GM06990 (cell line): ENCODE measurements at regions not wholly inside any gene's neighbourhood (a gene's known extent, or its start where the extent isn't known, plus 50 kb on each side); places are given as distances from the start of the nearest gene placed in this dataset.

Experiments used
- DNase-seq: peaks from one replicate; pipeline ENCODE4 v3.0.0-alpha.2; 2011; ENCODE audit not compliant: insufficient read length; ENCODE audit errors: extremely low read depth
- H3K27me3 ChIP-seq: replicated peaks from 2 replicates; pipeline ENCODE4 v1.6.0; 2011; ENCODE audit warnings: low read length; ENCODE audit not compliant: control insufficient read depth, insufficient read depth
- H3K36me3 ChIP-seq: 2 replicates; pipeline ENCODE4 v1.5.1; 2011; ENCODE audit warnings: low read length; ENCODE audit not compliant: control insufficient read depth, insufficient read depth
- H3K4me3 ChIP-seq: replicated peaks from 2 replicates; pipeline ENCODE4 v1.5.1; 2011; ENCODE audit warnings: low read depth, mild to moderate bottlenecking, control low read depth, low read length
- CTCF ChIP-seq: IDR thresholded peaks from 2 replicates; pipeline ENCODE4 v1.5.1; 2011; ENCODE audit warnings: low read length, control low read depth, mild to moderate bottlenecking, inconsistent platforms; ENCODE audit not compliant: insufficient read depth, poor library complexity, severe bottlenecking

DNA sequence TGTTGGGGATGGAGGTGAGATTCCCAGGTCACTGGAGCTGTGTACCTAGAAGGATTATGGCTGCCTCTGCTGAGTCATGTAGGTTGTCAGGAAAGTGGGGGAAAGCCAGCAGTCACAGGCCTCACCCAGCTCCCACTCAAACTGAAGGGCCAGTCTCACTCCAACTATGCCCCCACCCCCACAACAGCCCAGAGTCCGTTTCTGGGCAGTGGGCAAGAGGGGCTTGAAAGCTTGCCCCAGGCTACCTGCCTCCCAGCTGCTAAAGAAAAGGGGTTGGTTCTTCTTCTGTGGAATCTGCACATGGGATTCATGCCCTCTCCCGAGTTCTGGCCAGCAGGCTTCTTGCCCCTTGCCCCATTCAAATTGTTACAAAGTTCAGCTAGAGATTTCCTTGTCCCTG is 116.0 kb upstream of the PGRMC2 start:
- no peak overlapping the region for H3K4me3 ChIP-seq
- DNase-seq: no peak
- no peaks in the 10 kb centered on the region for H3K27me3 ChIP-seq
- no peaks in the 10 kb centered on the region for H3K36me3 ChIP-seq
- no peak for TF ChIP-seq CTCF

DNA sequence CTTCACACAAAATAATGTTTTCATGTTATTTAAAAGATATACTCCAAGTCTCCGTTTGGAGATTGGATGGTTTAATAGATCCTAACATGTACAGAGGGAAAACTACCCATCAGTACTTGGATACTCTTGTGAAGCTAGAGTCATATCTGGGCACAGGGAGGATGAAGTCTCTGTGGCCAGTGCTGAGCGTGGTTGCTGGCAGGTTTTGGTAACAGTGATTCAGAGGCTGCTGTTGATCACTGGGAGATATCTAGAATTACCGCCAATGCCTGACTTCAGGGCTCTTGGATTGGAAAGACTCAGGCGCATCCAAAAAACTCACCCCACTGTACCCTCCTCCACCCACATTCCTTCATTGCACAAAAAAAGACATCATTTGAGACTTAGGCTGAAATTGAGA is 107.2 kb upstream of the PGRMC2 start:
- Histone ChIP-seq H3K27me3 (no peaks in the 10 kb centered on the region), H3K36me3 (no peaks in the 10 kb centered on the region), H3K4me3 (no peak overlapping the region)
- DNase-seq: no peak
- TF ChIP-seq CTCF: no peak

DNA sequence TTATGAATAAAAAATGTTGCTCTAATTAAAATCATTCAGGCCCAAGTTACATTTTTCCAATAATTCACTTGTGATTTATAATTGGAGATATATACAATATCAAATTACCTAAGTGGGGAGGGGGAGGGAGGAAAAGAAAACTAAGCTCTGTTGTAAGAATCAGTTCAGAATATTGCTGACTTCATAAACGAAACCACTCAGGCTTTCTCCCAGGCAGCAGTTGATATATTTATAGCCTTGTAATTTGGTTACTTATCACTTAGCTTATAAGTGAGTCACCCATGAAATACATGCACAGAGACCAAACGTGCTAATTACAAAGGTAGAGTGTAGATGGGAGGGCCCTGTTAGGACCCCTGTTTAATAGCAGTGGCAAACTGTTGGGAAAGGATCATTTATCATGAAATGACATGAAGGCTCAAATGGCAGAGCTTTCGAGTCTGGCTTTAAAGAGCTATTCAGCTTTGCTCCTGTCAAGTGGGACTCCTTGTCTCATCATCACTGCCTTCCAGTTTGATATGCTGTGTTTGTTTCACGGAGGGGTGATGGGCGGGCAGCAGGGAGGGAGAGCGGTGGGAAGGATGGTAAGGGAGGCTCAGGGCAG is 105.6 kb upstream of the PGRMC2 start:
- no peak overlapping the region for H3K4me3 ChIP-seq
- TF ChIP-seq CTCF: no peak
- no peak for DNase-seq

DNA sequence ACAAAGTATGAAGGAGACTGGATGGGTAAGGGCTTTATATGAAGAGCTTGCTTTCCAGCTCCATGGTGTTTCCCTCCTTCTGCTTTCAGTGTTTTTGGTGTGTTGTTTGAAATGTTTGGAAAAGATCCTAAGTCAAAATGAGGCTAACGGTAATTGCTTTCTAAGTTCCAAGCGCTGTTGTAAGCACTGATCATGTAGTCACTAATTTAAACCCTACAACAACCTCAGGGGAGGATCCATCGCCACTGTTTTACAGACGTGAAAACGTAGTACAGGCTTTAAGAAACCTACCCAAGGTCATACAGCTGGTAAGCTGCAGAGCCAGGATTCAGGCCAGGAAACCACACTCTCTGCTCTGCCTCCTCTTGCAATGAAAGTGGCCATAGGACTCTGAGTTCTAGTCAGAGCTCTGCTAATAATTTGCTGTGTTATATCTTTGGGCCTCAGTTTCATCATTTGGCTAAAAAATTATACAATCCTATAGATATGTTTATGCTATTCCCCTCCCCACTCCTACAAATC is 102.9 kb upstream of the PGRMC2 start:
- DNase-seq: no peak
- no peak for TF ChIP-seq CTCF
- Histone ChIP-seq H3K4me3 (no peak overlapping the region), H3K36me3 (no peaks in the 10 kb centered on the region), H3K27me3 (no peaks in the 10 kb centered on the region)

More for the DNA sequence above, 105.6 kb upstream of the PGRMC2 start:
- Histone ChIP-seq H3K27me3 (no peaks in the 10 kb centered on the region), H3K36me3 (no peaks in the 10 kb centered on the region)

DNA sequence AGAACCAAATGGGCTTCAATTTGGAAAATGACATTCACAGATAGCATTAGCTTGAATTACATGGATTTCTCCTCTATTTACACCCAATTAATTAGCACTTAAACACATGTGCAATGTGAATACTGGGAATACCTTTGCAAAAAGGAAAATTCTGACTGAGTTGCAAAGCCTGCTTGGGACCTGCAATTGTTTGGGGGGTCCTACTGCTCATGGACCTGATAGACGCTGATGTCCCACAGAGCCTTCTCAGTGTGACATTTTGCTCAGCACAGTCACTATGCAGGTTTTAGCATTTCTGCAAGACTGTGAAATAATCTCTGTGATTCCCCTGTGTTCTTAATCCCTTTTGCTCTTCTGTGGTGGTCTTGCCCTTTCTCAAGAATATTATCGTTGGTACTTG is 101.2 kb upstream of the PGRMC2 start:
- no peaks in the 10 kb centered on the region for H3K36me3 ChIP-seq
- no peak overlapping the region for H3K4me3 ChIP-seq
- no peak for TF ChIP-seq CTCF
- H3K27me3 ChIP-seq: no peaks in the 10 kb centered on the region
- DNase-seq: no peak

DNA sequence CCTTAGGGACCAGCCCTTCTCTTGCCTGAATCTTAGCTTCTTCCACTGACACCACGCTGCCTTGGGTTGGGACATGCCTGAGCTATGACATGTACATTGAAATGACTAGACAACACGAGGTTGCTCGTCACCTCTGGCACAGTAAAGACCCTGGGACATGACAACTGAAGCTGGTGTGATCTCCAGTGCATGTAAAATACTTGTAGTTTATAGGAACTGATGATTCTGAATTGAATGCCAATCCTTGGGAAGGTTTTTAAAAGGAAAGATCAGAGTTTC is 100.7 kb upstream of the PGRMC2 start:
- no peak for DNase-seq
- Histone ChIP-seq H3K4me3 (no peak overlapping the region), H3K36me3 (no peaks in the 10 kb centered on the region), H3K27me3 (no peaks in the 10 kb centered on the region)
- TF ChIP-seq CTCF: no peak
